ENCODE measurements at regions not wholly inside any gene's neighbourhood (a gene's known extent, or its start where the extent isn't known, plus 50 kb on each side); places are given as distances from the start of the nearest gene placed in this dataset.
A peak's percentile ranks its signal among the peaks of the same experiment; 100 is the strongest.

DNA sequence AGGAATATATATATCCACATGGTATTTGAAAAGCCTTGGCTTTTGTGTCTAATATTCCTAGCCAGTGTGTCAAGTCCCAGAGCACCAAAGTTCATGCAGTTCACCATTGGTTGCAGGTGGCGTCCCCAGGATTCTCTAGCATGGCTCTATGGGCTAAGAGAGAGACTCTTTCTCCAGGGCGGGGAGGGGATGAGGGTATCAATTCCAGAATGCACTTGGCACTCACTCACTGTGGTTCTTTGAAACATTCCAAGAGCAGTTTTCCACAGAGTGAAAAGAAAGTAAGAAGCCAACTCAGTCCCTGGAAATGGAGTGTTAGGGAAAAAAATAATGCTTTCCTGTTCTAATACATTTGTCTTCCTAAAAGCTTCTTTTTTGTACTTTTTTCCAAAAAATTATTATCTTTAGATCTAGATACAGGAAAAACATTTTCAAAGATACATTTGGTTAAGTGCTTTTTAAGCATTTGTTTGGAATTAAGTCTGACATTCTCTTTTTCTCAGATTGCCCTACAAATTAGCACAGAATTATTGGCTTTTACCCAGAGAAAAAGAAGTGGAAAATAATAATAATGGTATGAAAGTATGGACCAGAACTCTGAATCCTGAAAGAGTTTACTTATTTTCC, 239.9 kb downstream of the PAX3 start:
- DNase-seq, result no peak

DNA sequence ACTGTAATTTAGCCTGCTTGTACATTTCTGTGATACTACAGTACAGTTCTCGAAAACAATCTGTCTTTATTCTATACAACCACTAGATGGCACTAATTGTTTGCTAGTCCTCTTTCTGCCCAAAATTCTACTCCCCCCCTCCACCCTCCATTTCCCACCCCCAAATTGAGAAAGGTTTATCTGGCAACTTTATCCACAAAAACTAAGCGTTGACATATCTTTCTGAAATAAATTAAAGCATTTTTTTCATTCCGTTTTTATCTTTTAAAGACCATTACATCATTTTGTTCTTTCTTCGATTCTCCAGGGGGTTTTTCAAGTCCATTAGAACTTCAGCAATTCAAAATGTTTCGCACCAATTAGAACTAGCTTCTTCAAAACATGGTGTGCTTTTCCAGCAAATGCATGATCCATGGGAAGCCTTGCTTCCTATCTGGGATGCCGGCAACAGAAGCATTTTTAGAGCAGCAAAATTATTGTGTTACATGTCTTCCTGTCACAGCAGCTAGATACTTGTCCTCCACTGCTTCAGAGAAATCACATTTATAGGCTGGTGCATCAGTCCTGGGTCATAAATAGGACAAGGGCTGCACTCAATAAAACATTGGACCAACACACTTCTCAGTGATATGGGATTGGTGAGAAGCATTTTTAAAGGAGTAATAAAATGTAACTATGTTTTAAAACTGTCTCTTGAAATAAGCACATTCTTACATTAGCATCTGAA, 241.3 kb downstream of the PAX3 start:
- peak; percentile 41 for DNase-seq

DNA sequence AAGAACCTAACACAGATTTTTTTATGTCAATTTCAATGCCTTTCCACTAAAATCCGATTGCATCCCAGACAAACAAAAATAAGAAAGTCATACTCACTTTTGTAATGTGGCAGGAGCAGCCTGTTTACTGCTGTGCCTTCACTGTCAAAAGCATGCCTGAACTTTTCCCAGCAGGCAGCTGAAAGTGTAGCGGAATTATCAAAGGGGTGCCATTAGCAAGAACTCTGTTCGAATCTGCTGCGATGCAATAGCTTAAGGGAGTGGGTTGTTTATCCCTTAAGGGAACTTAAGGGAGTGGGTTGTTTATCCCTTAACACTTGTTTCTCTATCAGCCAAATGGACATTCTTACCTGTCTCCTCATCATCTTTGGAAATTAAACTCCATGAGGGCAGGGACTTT, 243.5 kb downstream of the PAX3 start:
- no peak for DNase-seq

DNA sequence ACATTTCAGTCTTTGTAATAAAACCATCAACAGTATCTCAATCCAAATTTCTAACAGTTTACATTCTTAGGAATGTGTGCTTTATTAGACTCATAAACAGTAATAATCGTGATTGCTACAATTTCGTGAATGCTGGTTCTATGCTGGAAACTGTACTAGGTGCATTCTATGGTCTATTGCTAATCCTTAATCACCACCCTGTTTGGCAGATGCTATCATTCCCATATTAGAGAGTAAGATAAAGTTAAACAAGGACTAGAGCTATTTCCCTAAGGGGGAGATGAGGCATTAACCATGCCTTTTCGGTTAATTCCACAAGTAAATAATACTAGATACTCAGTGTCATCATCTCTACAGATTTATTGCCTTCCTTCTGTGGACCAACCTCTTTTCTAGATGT, 244.0 kb downstream of the PAX3 start:
- DNase-seq, result no peak

DNA sequence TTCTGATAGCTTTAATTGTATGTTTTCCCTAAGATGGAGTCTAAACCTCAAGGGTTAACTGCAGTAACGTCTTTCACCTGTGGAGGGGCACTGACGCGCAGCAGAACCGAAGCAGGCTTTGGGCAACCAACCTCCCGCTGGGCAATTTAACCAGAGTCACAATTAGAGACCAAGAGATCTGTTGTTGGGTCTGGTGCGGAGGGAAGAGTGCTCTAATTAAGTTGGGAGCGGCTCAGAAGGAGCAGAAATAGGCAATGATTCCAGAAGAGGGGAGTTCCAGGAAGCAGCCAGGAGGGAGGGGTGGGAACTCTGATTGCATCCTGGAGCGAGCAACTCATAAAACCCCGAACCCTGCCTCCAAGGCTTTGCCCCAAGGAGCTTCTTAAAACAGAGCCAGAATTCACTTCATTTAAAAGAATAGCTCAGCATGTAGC, 245.8 kb downstream of the PAX3 start:
- no peak for DNase-seq

DNA sequence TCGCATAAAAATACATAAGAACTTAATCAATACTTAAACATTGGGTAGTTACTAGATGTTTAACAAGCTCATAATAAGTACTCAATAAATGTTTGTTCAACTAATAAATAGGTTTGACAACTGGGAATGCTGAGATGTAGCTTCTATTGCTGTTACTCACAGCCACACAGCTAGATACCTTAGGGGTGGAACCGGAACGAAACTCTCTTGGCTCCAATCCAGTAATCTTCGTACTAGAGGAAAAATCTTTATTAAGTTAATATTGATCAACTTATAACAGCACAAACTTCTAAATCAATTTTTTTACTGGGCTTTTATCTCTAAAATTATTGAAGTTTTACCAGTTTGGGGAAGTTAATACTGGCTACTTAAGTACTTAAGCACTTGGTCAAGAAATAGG, 247.8 kb downstream of the PAX3 start:
- DNase-seq, result no peak

DNA sequence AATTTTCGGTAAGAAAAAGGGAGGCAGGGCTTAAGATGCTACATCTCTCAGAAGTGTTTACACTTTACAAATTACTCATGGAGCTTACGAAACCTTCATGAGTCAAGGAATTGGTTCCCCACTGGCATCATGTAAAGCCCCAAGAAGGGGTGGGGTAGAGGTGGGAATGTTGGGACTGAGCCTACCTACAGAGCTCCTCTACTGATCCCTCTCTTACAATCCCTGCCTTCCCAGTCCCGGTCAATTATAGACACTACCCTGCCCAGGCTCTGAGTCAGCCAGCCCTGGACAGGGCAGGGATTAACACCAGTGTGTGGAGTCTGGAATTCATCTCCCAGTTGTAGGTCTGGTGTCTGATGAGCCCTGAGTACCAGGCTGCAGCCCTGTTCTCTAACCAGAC, 248.9 kb downstream of the PAX3 start:
- no peak for DNase-seq

DNA sequence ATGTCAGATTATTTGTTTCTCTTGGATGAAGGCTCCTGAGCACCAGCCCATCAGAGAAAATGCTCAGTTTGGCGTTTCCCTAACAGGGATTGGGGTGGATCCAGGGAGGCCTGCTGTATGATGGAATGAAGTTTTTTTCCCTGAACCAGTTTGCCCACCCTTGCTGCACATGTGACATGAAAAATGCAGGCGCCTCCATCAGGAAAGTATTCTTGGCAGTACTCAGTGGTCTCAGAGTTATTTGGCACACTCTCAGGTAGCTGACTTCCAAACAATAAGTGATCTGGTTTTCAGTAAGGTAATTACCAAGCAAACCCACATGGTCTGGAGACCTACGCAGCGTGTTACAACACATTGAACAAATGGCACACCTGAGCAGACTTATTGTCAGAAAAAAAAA, 254.9 kb downstream of the PAX3 start:
- DNase-seq, result no peak

DNA sequence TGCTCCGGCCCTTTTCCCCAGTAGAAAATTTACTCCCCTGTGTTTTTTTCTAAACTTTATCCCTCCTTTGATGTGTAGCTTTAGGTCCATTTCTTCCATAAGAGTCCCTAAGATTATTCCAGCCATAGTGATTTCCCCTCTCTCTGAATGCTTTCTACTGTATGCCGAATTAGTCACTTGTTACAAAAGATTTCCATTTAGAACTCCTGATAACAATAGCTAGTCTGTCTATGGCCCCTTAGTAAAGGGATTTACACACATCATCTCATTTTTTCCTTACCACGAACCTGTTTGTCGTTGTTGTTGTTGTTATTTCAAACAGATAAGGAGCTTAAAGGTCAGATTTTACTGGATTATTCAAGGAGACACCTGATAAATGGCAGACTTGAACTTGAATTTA, 256.1 kb downstream of the PAX3 start:
- no peak for DNase-seq

DNA sequence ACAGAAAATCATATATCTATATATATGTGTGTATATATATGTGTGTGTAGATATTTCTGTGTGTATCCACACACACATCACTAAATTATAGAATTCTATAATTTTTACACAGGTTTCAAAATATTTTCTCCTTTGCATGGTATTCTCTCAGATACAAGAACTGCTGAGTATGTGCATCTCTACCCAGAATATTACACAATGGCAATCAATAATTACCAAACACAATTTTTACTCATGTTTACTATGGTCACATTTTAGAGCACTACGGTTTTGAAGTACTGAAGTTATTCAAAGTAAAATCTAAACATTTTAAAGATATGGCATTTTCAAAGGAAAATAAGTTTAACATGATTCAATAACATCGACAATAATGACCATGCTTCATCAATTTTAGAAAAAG, 258.5 kb downstream of the PAX3 start:
- DNase-seq, result no peak

DNA sequence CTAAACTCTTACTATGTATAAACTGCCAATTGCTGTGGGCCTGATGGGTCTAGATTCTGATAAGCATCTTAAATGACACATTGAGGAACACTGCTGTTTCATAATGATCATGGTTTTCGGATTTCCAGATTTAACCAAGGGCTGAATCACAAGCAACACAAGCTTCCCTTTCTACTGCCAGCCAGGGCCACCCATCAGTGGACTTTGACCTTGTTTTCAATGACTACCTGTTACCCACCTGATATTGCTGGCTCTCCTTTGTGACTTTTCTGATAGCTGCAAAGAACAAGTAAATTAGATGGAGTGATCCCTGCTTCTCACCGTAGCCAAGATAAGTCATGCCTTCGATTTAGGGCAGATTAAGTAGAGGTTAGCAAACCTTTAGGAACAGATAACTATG, 259.0 kb downstream of the PAX3 start:
- no peak for DNase-seq

DNA sequence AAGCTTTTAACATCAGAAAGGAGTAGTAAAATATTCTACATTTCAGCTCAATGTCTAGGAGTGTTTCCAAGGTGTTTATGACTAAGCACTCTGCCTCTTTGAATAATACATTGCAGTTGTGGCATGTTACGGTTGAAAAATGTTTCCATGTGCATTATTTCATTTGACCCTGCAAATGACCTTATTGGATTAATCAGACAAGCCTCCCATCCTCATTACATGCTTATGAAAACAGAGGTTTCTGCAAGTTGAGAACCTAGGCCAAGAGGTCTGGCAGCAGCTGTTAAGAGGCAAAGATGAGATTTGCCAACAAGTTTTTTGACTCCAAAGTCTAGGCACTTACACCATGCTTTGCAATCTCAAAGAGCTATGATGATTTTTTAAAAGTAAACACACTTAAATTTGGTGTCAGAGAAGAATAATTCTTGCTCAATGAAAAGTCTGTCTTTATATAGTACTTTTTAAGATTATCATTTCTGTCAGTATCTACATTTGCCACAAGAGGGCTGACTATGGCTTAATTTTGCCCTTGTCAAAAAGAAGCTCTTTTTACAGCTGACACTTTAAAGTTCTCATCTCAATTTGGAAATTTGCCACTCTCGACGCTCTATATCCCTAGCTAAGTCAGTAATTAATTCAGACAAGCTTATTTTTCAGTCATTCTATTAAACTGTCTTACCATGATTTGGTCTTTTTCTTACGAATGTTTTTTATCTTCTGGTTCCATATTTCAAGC, 260.6 kb downstream of the PAX3 start:
- DNase-seq, result no peak

DNA sequence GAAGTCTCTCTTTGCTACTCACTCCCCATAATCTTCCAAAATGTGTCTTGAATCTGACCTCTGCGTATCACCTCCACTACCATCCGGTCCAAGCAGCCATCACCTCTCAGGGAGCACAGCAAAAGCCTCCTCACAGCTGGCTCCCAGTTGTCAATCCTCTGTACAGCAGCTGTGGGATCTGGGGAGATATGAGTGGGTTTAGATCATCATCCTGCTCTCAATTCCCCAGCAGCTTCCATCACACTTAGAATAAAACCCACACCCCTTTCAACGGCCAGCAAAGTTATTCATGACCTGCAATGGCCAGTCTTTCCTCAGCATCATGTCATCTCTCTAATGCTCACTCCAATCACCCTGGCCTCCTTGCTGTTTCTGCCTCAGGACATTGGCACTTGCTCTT, 261.6 kb downstream of the PAX3 start:
- no peak for DNase-seq

DNA sequence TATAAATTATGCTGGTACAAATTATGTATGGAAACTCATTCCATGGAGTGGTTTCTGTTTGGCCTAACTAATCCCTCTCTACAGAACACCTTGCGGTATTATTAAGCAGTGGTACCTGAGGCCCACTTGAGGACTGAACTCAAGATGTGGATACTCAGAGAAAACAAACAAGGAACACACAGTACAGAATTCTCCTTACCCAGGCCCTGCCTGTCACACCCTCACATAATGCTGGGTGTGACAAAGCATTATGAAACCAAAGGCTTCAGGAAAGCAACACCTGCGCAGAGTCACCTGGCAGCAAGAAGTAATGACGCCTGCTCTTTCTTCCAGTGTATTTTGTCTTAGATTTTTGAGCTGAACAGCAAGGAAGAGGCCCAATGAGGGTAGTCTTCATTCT, 264.7 kb downstream of the PAX3 start:
- no peak for DNase-seq

DNA sequence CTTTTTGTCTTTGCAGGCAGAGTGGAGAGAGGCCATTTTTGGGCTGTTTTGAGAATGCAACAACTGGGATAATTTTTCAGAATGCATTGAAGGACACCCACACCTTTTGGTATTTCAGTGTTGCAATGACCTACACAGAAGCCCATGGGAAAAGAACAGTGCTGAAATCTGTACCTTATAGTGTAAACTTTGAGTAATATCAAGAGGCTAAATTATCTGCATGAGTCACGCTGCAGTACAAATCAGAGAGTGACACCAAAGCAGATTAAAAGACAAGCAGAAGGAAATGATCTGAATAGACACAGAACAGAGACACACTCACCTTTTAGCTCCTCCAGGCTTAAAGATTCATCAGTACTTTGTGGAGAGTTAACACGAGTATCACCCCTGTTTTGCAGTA, 265.3 kb downstream of the PAX3 start:
- DNase-seq, result no peak

DNA sequence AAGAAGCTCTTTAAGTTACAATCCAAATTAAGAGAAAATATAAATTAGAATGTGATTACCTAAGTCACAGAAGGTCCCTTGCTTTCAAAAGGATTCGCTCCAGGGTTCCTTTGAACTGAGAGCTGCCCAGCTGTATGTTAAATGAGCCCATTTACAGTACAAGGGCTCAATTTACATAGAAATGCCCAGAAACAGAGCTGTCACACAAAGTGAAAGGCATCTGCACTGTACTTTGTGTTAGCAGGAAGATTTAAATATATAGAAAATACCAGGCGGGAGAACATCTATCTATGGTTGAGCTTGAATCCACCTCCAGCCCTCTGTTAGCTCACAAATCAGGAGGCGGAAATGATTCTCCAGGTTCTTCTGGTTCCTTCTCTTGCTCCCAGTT, 272.9 kb downstream of the PAX3 start:
- no peak for DNase-seq

DNA sequence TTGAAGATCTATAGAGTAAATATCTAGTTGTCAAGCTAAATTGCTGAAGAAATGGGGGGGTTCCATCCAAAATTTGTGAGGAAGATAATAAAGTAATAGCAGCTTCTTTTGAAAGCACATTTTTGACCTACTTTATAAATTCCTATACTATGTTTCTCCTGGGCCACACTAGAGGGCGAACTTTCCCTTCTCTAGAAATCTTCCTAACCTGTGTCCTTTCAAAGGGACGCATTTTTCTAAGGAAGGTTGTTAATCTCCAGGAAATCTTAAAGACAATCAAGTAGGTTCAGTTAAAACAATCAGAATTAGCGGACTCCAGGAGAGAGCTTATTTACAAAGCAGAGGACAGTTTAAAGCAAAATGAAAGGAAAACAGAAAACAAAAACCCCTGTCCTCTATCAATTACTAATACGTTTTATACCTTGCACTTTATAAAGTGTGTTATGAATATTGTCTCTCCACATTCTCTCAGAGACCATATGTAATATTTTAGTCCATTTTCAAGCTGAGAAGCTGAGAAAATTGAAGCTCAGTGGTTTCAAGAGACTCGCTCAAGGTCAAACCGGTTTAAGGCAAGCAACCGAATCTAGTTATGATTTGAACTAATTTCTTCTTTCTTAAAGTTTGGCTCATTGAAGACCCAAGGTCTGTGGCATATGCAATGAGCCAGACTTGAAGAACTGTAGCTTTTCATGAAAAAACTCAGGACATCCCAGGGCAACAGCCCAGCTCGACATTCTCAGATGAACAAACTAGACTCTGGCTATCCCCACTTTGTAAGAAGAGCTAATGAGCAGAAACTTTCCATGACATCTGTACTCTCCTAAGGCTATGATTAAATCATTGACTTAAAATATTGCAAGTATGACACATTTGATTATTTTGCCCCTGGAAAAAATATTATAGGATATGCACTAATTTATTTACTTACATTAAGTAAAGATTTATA, 273.6 kb downstream of the PAX3 start:
- peak; percentile 16 for DNase-seq

DNA sequence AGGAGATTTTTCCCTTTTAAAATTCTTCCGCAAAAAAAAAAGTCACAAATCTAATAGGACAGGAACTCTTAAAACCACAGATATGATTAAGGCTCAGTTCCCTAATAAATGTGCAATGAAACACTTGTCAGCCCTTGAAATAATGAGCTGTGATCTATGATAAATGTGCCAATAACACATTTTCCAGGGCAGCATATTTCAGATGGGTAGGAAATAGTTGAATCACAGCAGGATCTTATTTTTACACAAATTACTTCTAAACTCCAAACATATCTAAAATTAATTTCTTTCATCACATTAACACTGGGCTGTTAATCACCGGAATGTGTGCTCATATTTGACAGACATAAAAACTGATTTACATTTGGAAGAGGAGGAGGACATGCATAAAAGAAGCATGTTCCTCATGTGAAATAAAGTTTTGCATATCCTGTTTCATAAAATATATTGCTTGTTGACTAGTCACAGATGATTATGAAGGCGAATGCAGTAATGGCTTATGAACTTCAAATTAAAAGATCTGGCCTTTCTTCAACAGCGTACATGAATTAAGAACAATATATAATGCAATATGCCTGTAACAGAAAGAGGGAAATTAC, 281.4 kb downstream of the PAX3 start:
- DNase-seq, result no peak

DNA sequence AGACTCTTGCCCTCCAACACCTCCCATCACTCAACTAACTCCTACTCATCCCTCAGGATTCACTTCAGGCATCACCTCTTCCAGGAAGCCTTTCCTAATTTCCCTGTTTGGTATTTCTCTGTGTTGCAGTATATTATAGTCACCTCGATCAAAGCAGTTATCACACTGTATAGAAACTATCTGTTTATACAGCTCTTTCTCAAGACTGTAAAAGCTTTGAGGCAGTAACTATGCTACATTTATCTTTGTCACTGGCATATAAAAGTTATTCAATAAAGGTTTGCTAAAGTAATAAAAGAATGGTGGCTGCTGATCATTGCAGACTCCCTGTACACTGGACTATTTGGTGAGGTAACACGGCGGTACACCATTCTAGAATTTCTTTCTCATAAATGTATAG, 284.9 kb downstream of the PAX3 start:
- DNase-seq, result no peak

DNA sequence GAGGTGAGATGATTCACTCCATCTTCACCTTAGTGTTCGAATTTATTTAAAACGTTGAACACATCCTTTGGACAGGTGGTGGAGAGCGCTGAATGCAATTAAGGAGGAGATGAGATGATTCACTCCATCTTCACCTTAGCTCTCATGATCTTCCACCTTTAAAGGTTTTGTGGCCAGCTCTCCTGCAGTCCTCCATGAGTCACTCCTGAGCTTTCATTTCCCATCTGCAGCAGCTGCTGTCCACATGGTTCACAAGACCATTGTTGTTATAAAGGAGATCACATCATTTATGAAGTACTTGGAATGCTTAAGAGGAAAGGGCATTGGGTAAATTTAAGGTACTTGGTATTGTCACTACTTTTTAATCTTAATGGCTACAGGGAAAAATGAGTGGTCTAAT, 298.5 kb downstream of the PAX3 start:
- DNase-seq, result no peak

DNA sequence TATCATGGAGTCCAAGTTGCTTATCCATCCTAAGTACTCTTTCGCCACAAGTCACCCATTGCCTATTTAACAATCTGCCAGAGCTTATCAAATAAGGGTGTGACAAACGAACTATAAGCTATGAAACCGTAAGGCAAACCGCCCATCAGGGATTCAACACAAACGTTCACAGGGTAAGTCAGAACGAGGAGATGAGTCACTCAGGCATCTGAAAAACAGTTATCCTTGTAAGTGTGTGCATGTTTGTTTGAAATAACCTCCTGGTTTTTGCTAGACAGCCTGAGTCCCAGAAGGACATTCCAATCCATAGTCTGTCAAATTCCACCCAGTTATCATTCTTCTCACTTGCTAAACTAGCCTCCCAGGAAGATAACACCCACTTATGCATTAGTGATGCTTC, 299.1 kb downstream of the PAX3 start:
- no peak for DNase-seq

DNA sequence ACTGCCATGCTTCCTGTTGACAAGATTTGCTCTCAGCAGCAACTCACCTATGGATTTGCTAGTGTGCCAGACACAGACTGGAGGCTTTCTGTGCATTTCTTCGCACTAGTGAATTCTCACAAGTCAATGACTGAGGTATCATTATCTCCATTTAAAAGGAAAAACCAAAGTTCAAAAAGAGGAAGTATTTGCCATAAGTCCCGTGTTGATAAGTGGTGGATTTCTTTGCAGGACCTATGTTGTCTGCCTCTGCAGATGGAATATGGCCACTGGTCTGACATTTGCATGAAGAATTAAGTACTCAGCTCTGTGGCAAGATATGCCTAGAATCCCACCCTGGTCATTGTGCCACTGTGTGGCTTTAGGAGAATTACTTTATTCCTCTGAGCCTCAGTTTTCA, 299.6 kb downstream of the PAX3 start:
- no peak for DNase-seq

DNA sequence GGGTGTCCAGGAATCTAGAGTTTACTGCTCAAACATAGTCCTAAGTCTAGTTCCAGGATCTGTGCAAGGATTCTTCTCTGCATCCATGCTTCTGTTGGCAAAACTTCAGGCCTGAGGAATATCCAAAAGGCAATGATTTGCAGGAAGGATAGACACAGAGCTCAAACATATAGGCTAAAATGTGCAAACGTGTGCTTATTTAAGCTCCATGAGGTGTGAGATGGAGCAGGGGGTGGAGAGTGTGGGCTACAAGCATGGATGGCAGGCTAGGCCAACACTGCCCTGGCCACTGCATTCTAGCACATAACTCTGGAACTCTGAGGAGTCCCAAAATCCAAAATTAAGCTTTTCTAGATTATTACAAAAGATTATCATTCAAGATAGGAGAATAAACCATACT, 301.1 kb downstream of the PAX3 start:
- no peak for DNase-seq

All from NCI-H2029 treated with DMSO at 0.1 percent for 48 hours (cell line).